K562 (cell line): ENCODE measurements at regions not wholly inside any gene's neighbourhood (a gene's known extent, or its start where the extent isn't known, plus 50 kb on each side); places are given as distances from the start of the nearest gene placed in this dataset.
"Not testable (repeated sequence)": the region's sequence is repeated elsewhere in the genome, so short reads cannot be mapped to it uniquely, and the experiment has no call there.

Source experiments
- ATAC-seq: fragments of 200-7000 bp; cut with Tn5 transposase; 3 replicates; pipeline ENCODE4 v1.9.1; 2020; ENCODE audit warnings: moderate library complexity
- BruUV-seq: library from RNA; stranded (reverse); fragments of 400-500 nt; replicated peaks from 2 replicates; lab custom pipeline; 2021; lab: Mats Ljungman, UMichigan
- CTCF ChIA-PET: fragments of 300-600 bp; formaldehyde crosslinking; extraction: SDS; loops from one replicate; lab custom pipeline; 2021; ENCODE audit warnings: low intra/inter-chr PET ratio; lab: Yijun Ruan, JAX
- POLR2A ChIA-PET: fragments of 300-600, 350-650 bp; sonication (Branson Sonifier 250); formaldehyde crosslinking; extraction: SDS; loops from one replicate; lab custom pipeline; 2021; ENCODE audit warnings: antibody characterized with exemption, inconsistent platforms; lab: Yijun Ruan, JAX
- DNase-seq, 4 experiments: peaks; one replicate each; pipeline versions ENCODE4 v3.0.0 to v3.0.0-alpha.2; 2011 to 2018; ENCODE audit warnings: low spot score in 3 of 4, mixed read lengths in 3 of 4; ENCODE audit errors: extremely low read depth in 1 of 4
- FAIRE-seq: peaks from 2 replicates; lab custom pipeline; 2011; peaks lifted over from hg19 to GRCh38; lab: Jason Lieb, UNC
- H2AFZ ChIP-seq: 2 replicates; pipeline ENCODE4 v1.6.0; 2011; ENCODE audit warnings: low read depth, low read length, control low read depth, inconsistent platforms
- H3K27ac ChIP-seq: fragments of 200-600 bp; 3 replicates; pipeline ENCODE4 v1.8.0; 2011; ENCODE audit warnings: low read depth, mild to moderate bottlenecking, control low read depth, inconsistent platforms, low read length, moderate library complexity, mixed read lengths; ENCODE audit errors: extremely low read depth
- H3K27me3 ChIP-seq, 2 experiments: fragments of 300-600 bp in 1 of 2; 2 replicates in 1 of 2; 3 replicates in 1 of 2; pipeline versions ENCODE4 v1.6.0 to v1.8.0; 2011; ENCODE audit warnings: inconsistent platforms in 2 of 2, low read length in 2 of 2, mild to moderate bottlenecking in 1 of 2, mixed read lengths in 1 of 2, moderate library complexity in 1 of 2; ENCODE audit not compliant: control insufficient read depth in 2 of 2, insufficient read depth in 2 of 2
- H3K36me3 ChIP-seq: fragments of 300-600 bp; 3 replicates; pipeline ENCODE4 v1.8.0; 2011; ENCODE audit warnings: mild to moderate bottlenecking, low read length, inconsistent platforms; ENCODE audit not compliant: control insufficient read depth, insufficient read depth
- H3K4me1 ChIP-seq, 2 experiments: fragments of 200-600 bp in 1 of 2; replicated peaks in 1 of 2; 2 replicates in 1 of 2; 3 replicates in 1 of 2; pipeline versions ENCODE4 v1.5.1 to v1.8.0; 2011; ENCODE audit warnings: inconsistent platforms in 2 of 2, low read length in 2 of 2, mild to moderate bottlenecking in 1 of 2, mixed read lengths in 1 of 2, moderate library complexity in 1 of 2; ENCODE audit not compliant: control insufficient read depth in 2 of 2, insufficient read depth in 2 of 2
- H3K4me2 ChIP-seq: 2 replicates; pipeline ENCODE4 v1.6.1; 2011; ENCODE audit warnings: low read length, control low read depth, inconsistent platforms, mixed read lengths; ENCODE audit not compliant: insufficient read depth
- H3K4me3 ChIP-seq: fragments of 200-600 bp; sonication (generic), shearing (Covaris generic); 2 replicates; pipeline ENCODE4 v1.5.1; 2016; ENCODE audit warnings: control low read depth, inconsistent platforms
- H3K79me2 ChIP-seq: fragments of 200-600 bp; 3 replicates; pipeline ENCODE4 v1.8.0; 2011; ENCODE audit warnings: low read length, inconsistent platforms; ENCODE audit not compliant: control insufficient read depth, insufficient read depth
- H3K9ac ChIP-seq, 2 experiments: 2 replicates each; pipeline versions ENCODE4 v1.6.0 to v1.6.1; 2011; ENCODE audit warnings: low read depth in 2 of 2, low read length in 2 of 2, control low read depth in 1 of 2, inconsistent platforms in 1 of 2, mild to moderate bottlenecking in 1 of 2, mixed read lengths in 1 of 2; ENCODE audit not compliant: insufficient read depth in 1 of 2
- H3K9me1 ChIP-seq: one replicate; pipeline ENCODE4 v1.6.0; 2011; ENCODE audit warnings: inconsistent platforms, mild to moderate bottlenecking, low read length, moderate library complexity; ENCODE audit not compliant: control insufficient read depth, insufficient read depth
- H3K9me3 ChIP-seq: replicated peaks from 2 replicates; pipeline ENCODE4 v1.5.1; 2011; ENCODE audit warnings: low read depth, low read length, inconsistent platforms; ENCODE audit not compliant: control insufficient read depth, insufficient read depth
- H4K20me1 ChIP-seq: replicated peaks from 2 replicates; pipeline ENCODE4 v1.6.1; 2011; ENCODE audit warnings: low read length, inconsistent platforms, mixed read lengths; ENCODE audit not compliant: control insufficient read depth, insufficient read depth
- CEBPG ChIP-seq, 3 experiments: fragments of 200-800 bp in 1 of 3; sonication (Bioruptor generic) in 1 of 3; sonication (generic) in 1 of 3; formaldehyde crosslinking in 1 of 3; IDR thresholded peaks in 2 of 3; conservative IDR thresholded peaks in 1 of 3; 2 replicates each; pipeline versions ENCODE4 v1.6.1 to v1.8.0; 2016 to 2022; ENCODE audit warnings: missing compliant biosample characterization in 2 of 3, missing genetic modification characterization in 2 of 3, mild to moderate bottlenecking in 1 of 3, missing genetic modification reagents in 1 of 3
- EP400 ChIP-seq: fragments of 450-650 bp; IDR thresholded peaks from 2 replicates; pipeline ENCODE4 v1.6.1; 2017; ENCODE audit warnings: antibody characterized with exemption, mild to moderate bottlenecking, moderate library complexity
- WGBS: fragments of 100-300 bp; shearing (Covaris generic); methylation state at CpG from one replicate; pipeline ENCODE4 v1.1.6; 2016; ENCODE audit warnings: low coverage, mixed read lengths; ENCODE audit not compliant: insufficient coverage; ENCODE audit errors: missing lambda C conversion rate; 5-methylcytosine and 5-hydroxymethylcytosine counted together
- in situ Hi-C: fragments of 300-500 bp; cut with MboI; formaldehyde crosslinking; loops from 4 replicates; pipeline ENCODE4 v1.15.0; 2018; ENCODE audit warnings: inconsistent platforms, mixed read lengths
- intact Hi-C: fragments of 100-400 bp; cut with micrococcal nuclease; formaldehyde crosslinking; loops from 2 replicates; pipeline ENCODE4 v1.14.2; 2022
- TF ChIP-seq, protein P1 (sequence below): sonication (generic); formaldehyde crosslinking; IDR thresholded peaks from 2 replicates; pipeline ENCODE4 v1.8.1; 2023; ENCODE audit warnings: mild to moderate bottlenecking, missing genetic modification reagents

- CTCF ChIA-PET, result no interaction called here
These were observed 106.1 kb upstream of the KMT2C start for GRCh38 chr7:152541892-152542291.

GRCh38 chr7:152539190-152539495 lies 103.3 kb upstream of the KMT2C start:
- H3K27ac ChIP-seq, H3K4me2 ChIP-seq, H3K9ac ChIP-seq, FAIRE-seq, H3K4me3 ChIP-seq, ATAC-seq, H3K9me1 ChIP-seq, CTCF ChIA-PET, in situ Hi-C loops, H2AFZ ChIP-seq, POLR2A ChIA-PET, H3K36me3 ChIP-seq, BruUV-seq, H3K4me1 ChIP-seq, intact Hi-C loops, H3K9me3 ChIP-seq, DNase-seq, H3K79me2 ChIP-seq, H4K20me1 ChIP-seq: not testable (repeated sequence)
- TF ChIP-seq, protein P1, sequence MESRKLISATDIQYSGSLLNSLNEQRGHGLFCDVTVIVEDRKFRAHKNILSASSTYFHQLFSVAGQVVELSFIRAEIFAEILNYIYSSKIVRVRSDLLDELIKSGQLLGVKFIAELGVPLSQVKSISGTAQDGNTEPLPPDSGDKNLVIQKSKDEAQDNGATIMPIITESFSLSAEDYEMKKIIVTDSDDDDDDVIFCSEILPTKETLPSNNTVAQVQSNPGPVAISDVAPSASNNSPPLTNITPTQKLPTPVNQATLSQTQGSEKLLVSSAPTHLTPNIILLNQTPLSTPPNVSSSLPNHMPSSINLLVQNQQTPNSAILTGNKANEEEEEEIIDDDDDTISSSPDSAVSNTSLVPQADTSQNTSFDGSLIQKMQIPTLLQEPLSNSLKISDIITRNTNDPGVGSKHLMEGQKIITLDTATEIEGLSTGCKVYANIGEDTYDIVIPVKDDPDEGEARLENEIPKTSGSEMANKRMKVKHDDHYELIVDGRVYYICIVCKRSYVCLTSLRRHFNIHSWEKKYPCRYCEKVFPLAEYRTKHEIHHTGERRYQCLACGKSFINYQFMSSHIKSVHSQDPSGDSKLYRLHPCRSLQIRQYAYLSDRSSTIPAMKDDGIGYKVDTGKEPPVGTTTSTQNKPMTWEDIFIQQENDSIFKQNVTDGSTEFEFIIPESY (CRISPR knock-in tag), result 0 out of 2 replicates have a peak, but pooled peaks have one; percentile 23
- WGBS, result 82% methylated on average over 15 of the region's 17 CpGs
- H3K27me3 ChIP-seq, result peaks cover 10 to 12% of the 10 kb centered on the region in 2 experiments; a peak in 4 of 5 replicates

More at GRCh38 chr7:152541892-152542291, 106.1 kb upstream of the KMT2C start:
- 52% methylated on average over 5 of the region's 5 CpGs for WGBS
- FAIRE-seq, result peak; percentile 32
- Histone ChIP-seq H3K9ac (no peak overlapping the region), H3K79me2 (no peaks in the 10 kb centered on the region), H3K4me1 (peaks cover 0 to 6% of the 10 kb centered on the region in 2 experiments; a peak in 2 of 5 replicates), H4K20me1 (no peaks in the 10 kb centered on the region), H3K27ac (no peak overlapping the region), H3K36me3 (no peaks in the 10 kb centered on the region), H3K9me1 (no peaks in the 10 kb centered on the region), H2AFZ (no peak overlapping the region), H3K4me2 (no peak overlapping the region), H3K9me3 (peaks cover 2% of the 10 kb centered on the region; the same call in 1 of the 2 replicates), H3K27me3 (peaks cover 4% of the 10 kb centered on the region in 2 experiments; a peak in 4 of 5 replicates), H3K4me3 (no peak overlapping the region)
- ATAC-seq, result no peak
- no TSS peak for BruUV-seq
- POLR2A ChIA-PET, result interaction anchor here (1.3 kb wide), 1 partner anchor 9 kb away, joined by 3 read pairs; no protein-coding TSS in a partner anchor
- in situ Hi-C loops (no loop called here), intact Hi-C loops (no loop called here)
- DNase-seq, result no peak
- no peak for TF ChIP-seq EP400
- TF ChIP-seq CEBPG (CRISPR knock-in tag; IDR thresholded peaks at IDR 0.05), result peak; percentile 22; the same call in 1 of the 2 replicates
- no peak for TF ChIP-seq CEBPG (tag; conservative IDR thresholded peaks at IDR 0.05 in 1 of 2, IDR thresholded peaks at IDR 0.05 in 1 of 2)
